Thoracic aorta (tissue), 2 donors: ENCODE measurements at regions not wholly inside any gene's neighbourhood (a gene's known extent, or its start where the extent isn't known, plus 50 kb on each side); places are given as distances from the start of the nearest gene placed in this dataset.

Source experiments
- ATAC-seq: fragments of 150-250 bp; one replicate; pipeline ENCODE4 v1.8.0; 2017; ENCODE audit warnings: low read depth; ENCODE audit not compliant: insufficient number of reproducible peaks, low FRiP score
- DNase-seq: peaks from one replicate; pipeline ENCODE4 v3.0.0-alpha.2; 2020; ENCODE audit warnings: low spot score
- H3K27ac ChIP-seq, 2 donors: fragments of 200-600 bp; sonication (generic); 1 replicate in 1 of 2; 2 replicates in 1 of 2; pipeline ENCODE4 v1.5.1; 2016; ENCODE audit warnings: mild to moderate bottlenecking in 2 of 2, moderate library complexity in 2 of 2
- H3K27me3 ChIP-seq: fragments of 200-600 bp; sonication (generic); replicated peaks from 2 replicates; pipeline ENCODE4 v1.6.0; 2016; ENCODE audit warnings: mild to moderate bottlenecking; ENCODE audit not compliant: insufficient read depth
- H3K36me3 ChIP-seq: fragments of 200-600 bp; sonication (generic); one replicate; pipeline ENCODE4 v1.5.1; 2016
- H3K4me1 ChIP-seq, 2 donors: fragments of 200-600 bp; sonication (generic); 1 replicate in 1 of 2; 2 replicates in 1 of 2; pipeline versions ENCODE4 v1.5.1 to v1.6.0; 2016; ENCODE audit warnings: low read depth in 2 of 2, mild to moderate bottlenecking in 1 of 2; ENCODE audit not compliant: control insufficient read depth in 1 of 2
- H3K4me3 ChIP-seq: fragments of 200-600 bp; sonication (generic); 2 replicates; pipeline ENCODE4 v1.5.1; 2016; ENCODE audit warnings: mild to moderate bottlenecking
- H3K9me3 ChIP-seq: fragments of 200-600 bp; sonication (generic); 2 replicates; pipeline ENCODE4 v1.5.1; 2016
- CTCF ChIP-seq: fragments of 200-600 bp; sonication (generic); IDR thresholded peaks from one replicate; pipeline ENCODE4 v1.5.1; 2019; ENCODE audit warnings: antibody characterized with exemption

- no peak overlapping the region for H3K4me3 ChIP-seq
- TF ChIP-seq CTCF: no peak
- H3K9me3 ChIP-seq: no peaks in the 10 kb centered on the region
- no peaks in the 10 kb centered on the region for H3K36me3 ChIP-seq
- no peaks in the 10 kb centered on the region for H3K27me3 ChIP-seq
- no peak for ATAC-seq
- no peak for DNase-seq
- no peak overlapping the region for H3K27ac ChIP-seq
- H3K4me1 ChIP-seq: peaks cover 8 to 35% of the 10 kb centered on the region in 2 donors
Observed at GRCh38 chr17:77572851-77573250, 385.7 kb upstream of the TNRC6C start.

GRCh38 chr17:77577491-77577890 is 381.0 kb upstream of the TNRC6C start:
- DNase-seq (no peak), ATAC-seq (no peak)
- no peak overlapping the region for H3K27ac ChIP-seq
- no peak for TF ChIP-seq CTCF
- peaks cover 3 to 17% of the 10 kb centered on the region in 2 donors for H3K4me1 ChIP-seq
- no peaks in the 10 kb centered on the region for H3K27me3 ChIP-seq
- H3K9me3 ChIP-seq: no peaks in the 10 kb centered on the region
- H3K4me3 ChIP-seq: no peak overlapping the region
- no peaks in the 10 kb centered on the region for H3K36me3 ChIP-seq

GRCh38 chr17:77579131-77579530 is 379.4 kb upstream of the TNRC6C start:
- no peak for ATAC-seq
- TF ChIP-seq CTCF: no peak
- Histone ChIP-seq H3K4me3 (no peak overlapping the region), H3K36me3 (no peaks in the 10 kb centered on the region), H3K9me3 (no peaks in the 10 kb centered on the region), H3K27me3 (no peaks in the 10 kb centered on the region), H3K27ac (no peak overlapping the region), H3K4me1 (peaks cover 0 to under 1% of the 10 kb centered on the region in 2 donors)
- no peak for DNase-seq

- ATAC-seq: no peak
- Histone ChIP-seq H3K9me3 (no peaks in the 10 kb centered on the region), H3K4me1 (no peaks in the 10 kb centered on the region), H3K36me3 (no peaks in the 10 kb centered on the region), H3K27ac (no peak overlapping the region), H3K4me3 (no peak overlapping the region), H3K27me3 (no peaks in the 10 kb centered on the region)
- TF ChIP-seq CTCF: no peak
- DNase-seq: no peak
Observed at GRCh38 chr17:77579682-77580081, 378.8 kb upstream of the TNRC6C start.

GRCh38 chr17:77580531-77581270 is 377.8 kb upstream of the TNRC6C start:
- TF ChIP-seq CTCF: no peak
- ATAC-seq (no peak), DNase-seq (no peak)
- Histone ChIP-seq H3K4me1 (no peaks in the 10 kb centered on the region), H3K36me3 (no peaks in the 10 kb centered on the region), H3K4me3 (no peak overlapping the region), H3K27me3 (no peaks in the 10 kb centered on the region), H3K9me3 (no peaks in the 10 kb centered on the region), H3K27ac (no peak overlapping the region)
